ENCODE measurements at regions not wholly inside any gene's neighbourhood (a gene's known extent, or its start where the extent isn't known, plus 50 kb on each side); places are given as distances from the start of the nearest gene placed in this dataset.

GRCh38 chr15:62785881-62786828 is 256.4 kb upstream of the TPM1 start:
- TF ChIP-seq CTCF (IDR thresholded peaks at IDR 0.05) (no peak), POLR2A (IDR thresholded peaks at IDR 0.05) (no peak), EP300 (IDR thresholded peaks at IDR 0.05) (no peak)
